ENCODE measurements at regions not wholly inside any gene's neighbourhood (a gene's known extent, or its start where the extent isn't known, plus 50 kb on each side); places are given as distances from the start of the nearest gene placed in this dataset.

- TF ChIP-seq ZMYM3 (CRISPR knock-in tag; IDR thresholded peaks at IDR 0.05) (no peak), MYC (CRISPR knock-in tag; IDR thresholded peaks at IDR 0.05; ENCODE audit: borderline replicate concordance) (no peak), FOXK2 (IDR thresholded peaks at IDR 0.05) (no peak)
These were observed 69.9 kb upstream of the NMUR2 start (continued) for GRCh38 chr5:152474961-152475360.

DNA sequence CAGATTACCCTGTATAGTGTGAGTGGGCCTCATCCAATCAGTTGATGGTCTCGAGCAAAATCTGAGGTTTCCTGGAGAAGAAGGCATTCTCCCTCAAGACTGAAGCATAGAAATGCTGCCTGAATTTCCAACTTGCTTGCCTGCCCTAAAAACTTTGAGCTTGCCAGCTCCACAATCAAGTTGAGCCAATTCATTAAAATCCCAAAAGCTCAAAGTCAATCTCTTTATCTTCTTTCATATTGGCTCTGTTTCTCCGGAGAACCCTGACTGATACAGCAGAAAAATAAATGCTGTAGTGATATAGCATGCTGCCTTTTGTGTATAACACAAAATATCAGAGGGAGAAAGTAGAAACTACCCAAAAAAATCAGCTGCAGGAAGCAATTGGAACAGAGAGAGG is 72.5 kb upstream of the NMUR2 start:
- DNase-seq (ENCODE audit: low spot score) (no peak), ATAC-seq (no peak), FAIRE-seq (no peak)
- no peaks in the 10 kb centered on the region for H3K79me2 ChIP-seq (ENCODE audit: insufficient read depth, low read length)
- POLR2A ChIA-PET = no interaction called here
- H3K4me1 ChIP-seq (ENCODE audit: insufficient read depth, low read length) = no peaks in the 10 kb centered on the region
- no peaks in the 10 kb centered on the region for H4K20me1 ChIP-seq (ENCODE audit: insufficient read depth, low read length)
- H3K9ac ChIP-seq (ENCODE audit: insufficient read depth, low read depth, low read length) = no peak overlapping the region
- CTCF ChIA-PET (ENCODE audit: low intra/inter-chr PET ratio, low total read pairs) = no interaction called here
- H3K4me2 ChIP-seq (ENCODE audit: low read depth, low read length) = no peak overlapping the region
- no TSS peak for BruUV-seq (replicated peaks)
- H2AFZ ChIP-seq (ENCODE audit: low read length) = no peak overlapping the region
- in situ Hi-C loops (cut with HindIII; ENCODE audit: extremely low pct_ligation_motif_present, low pct_unique_long_range_greater_than_20kb) (no loop called here), intact Hi-C loops (cut with micrococcal nuclease; ENCODE audit: unreplicated experiment) (no loop called here)
- TF ChIP-seq, protein P1, sequence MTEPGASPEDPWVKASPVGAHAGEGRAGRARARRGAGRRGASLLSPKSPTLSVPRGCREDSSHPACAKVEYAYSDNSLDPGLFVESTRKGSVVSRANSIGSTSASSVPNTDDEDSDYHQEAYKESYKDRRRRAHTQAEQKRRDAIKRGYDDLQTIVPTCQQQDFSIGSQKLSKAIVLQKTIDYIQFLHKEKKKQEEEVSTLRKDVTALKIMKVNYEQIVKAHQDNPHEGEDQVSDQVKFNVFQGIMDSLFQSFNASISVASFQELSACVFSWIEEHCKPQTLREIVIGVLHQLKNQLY (CRISPR knock-in tag; IDR thresholded peaks at IDR 0.05) = no peak
- TF ChIP-seq AHDC1 (CRISPR knock-in tag; IDR thresholded peaks at IDR 0.05; ENCODE audit: borderline replicate concordance) (no peak), ZNF234 (CRISPR knock-in tag; conservative IDR thresholded peaks at IDR 0.05) (no peak), RFXAP (CRISPR knock-in tag; IDR thresholded peaks at IDR 0.05; ENCODE audit: borderline replicate concordance) (no peak), ZNF703 (CRISPR knock-in tag; IDR thresholded peaks at IDR 0.05; ENCODE audit: borderline replicate concordance) (no peak), MED1 (CRISPR knock-in tag; IDR thresholded peaks at IDR 0.05) (no peak), KDM6A (CRISPR knock-in tag; IDR thresholded peaks at IDR 0.05; ENCODE audit: low read depth) (no peak), MXD3 (CRISPR knock-in tag; IDR thresholded peaks at IDR 0.05) (no peak), HES4 (CRISPR knock-in tag; IDR thresholded peaks at IDR 0.05; ENCODE audit: borderline replicate concordance) (no peak)
- TF ChIP-seq, protein P2, sequence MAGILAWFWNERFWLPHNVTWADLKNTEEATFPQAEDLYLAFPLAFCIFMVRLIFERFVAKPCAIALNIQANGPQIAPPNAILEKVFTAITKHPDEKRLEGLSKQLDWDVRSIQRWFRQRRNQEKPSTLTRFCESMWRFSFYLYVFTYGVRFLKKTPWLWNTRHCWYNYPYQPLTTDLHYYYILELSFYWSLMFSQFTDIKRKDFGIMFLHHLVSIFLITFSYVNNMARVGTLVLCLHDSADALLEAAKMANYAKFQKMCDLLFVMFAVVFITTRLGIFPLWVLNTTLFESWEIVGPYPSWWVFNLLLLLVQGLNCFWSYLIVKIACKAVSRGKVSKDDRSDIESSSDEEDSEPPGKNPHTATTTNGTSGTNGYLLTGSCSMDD (CRISPR knock-in tag; IDR thresholded peaks at IDR 0.05) = no peak
- no peaks in the 10 kb centered on the region for H3K36me3 ChIP-seq (replicated peaks in 1 of 2; ENCODE audit: control insufficient read depth in 1 of 2, insufficient read depth in 2 of 2, low read length in 2 of 2)
- H3K27ac ChIP-seq (ENCODE audit: extremely low read length, insufficient read depth, low read length) = no peak overlapping the region
- H3K9me3 ChIP-seq (ENCODE audit: low read length) = no peaks in the 10 kb centered on the region
- no peaks in the 10 kb centered on the region for H3K27me3 ChIP-seq (ENCODE audit: control insufficient read depth in 1 of 2, insufficient read depth in 2 of 2, low read length in 2 of 2)
- no peak overlapping the region for H3K4me3 ChIP-seq (replicated peaks in 1 of 3; ENCODE audit: insufficient read depth in 1 of 3, low read depth in 2 of 3, low read length in 3 of 3)
- WGBS (ENCODE audit: low lambda C conversion rate) = 0% methylated on average over 2 of the region's 2 CpGs
